ENCODE measurements at regions not wholly inside any gene's neighbourhood (a gene's known extent, or its start where the extent isn't known, plus 50 kb on each side); places are given as distances from the start of the nearest gene placed in this dataset.
"Not testable (repeated sequence)": the region's sequence is repeated elsewhere in the genome, so short reads cannot be mapped to it uniquely, and the experiment has no call there.

DNA sequence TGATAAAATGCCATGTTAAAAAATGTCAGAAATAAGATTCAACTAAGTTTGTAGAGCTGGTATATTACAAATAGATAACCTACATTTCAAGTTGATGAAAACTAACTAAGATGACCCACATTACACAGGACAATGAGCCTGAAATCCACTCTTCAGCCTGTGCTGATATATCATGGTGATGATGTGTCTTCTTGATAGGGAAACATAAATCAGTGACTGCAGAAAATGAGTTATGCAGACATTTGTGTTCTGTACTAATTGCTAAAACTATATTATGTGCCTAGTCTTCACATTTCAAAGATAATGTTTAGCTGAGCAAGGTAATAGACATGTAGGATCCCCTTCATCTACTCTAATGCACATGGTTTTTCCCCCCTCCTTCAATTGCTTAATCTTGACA lies 331.6 kb upstream of the F9 start:
- no peak for DNase-seq

DNA sequence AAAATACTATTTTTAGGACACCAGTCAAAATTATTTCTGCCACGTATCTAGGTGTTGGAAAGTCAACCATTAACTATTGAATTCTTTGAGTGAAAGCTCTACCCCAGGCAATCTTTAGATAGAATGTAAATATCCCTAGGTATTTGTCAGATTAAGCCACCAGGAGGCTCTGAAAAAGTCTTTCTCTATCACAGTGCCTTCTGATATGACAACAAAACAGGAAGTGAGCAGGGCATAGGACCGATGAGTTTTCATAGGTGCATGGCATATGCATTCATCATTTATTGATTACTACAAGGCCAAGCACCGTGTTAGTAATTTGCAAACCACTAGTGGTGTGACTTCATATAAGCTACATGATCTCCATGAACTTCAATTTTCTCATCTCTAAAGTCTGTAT lies 333.6 kb upstream of the F9 start:
- DNase-seq: no peak

DNA sequence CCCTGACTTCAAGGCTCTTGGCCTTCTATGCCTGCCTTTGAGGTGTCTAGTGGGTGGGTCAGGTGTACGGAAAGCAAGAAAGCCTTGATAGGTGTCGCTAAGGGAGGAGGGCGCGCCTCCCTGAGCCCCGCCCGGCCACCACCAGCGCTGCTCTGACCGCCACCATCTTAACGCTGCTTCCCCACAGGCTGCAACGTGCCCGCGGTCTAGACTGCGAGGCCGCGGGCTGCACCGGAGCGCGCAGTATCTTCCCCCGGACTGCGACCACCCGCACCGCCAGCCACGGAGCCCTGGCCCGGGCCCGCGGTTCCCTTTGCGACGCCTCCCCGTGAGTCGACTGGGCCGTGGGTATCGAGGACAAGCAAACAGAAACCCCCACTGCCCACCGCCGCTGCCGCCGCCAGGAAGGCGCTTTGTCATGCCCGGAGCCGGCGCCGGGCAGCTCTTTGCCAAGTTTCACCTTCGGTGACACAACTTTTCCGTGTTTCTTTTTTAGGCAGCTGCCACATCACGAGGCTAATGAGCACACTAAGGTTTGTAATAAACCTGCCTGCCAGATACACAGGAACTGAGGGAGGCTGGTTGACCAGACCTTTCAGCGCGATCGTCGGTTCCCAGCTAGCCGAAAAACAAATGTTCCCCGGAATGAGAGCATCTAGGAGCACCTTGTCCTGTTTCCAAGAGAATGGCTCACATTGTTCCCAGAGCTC lies 335.8 kb upstream of the F9 start:
- peak; percentile 11 for DNase-seq

DNA sequence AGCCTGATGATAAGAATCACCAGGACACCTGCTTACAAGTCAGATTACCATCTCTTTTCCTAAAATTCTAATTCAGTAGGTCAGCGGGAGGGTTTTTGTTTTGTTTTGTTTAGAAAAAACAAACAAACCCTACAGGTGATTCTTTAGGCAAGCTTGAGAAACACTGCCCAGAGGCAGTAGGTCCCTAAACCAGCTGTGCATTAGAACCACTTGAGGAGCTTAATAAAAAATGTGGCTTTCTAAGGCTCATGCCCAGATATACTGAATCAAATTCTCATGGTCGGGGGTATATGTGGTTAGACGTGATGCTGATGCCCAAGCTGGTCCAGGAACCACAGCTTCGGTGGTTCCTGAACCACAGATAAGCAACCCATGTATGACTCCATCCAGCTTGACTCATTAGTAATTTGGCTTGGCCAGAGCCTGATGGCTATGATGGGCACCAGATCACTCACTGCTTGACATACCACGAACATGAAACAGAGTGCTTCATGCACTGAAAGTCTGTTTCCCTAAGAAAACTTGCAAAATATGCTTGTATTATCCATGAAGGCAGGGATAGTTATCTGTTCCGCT lies 338.1 kb upstream of the F9 start:
- no peak for DNase-seq

DNA sequence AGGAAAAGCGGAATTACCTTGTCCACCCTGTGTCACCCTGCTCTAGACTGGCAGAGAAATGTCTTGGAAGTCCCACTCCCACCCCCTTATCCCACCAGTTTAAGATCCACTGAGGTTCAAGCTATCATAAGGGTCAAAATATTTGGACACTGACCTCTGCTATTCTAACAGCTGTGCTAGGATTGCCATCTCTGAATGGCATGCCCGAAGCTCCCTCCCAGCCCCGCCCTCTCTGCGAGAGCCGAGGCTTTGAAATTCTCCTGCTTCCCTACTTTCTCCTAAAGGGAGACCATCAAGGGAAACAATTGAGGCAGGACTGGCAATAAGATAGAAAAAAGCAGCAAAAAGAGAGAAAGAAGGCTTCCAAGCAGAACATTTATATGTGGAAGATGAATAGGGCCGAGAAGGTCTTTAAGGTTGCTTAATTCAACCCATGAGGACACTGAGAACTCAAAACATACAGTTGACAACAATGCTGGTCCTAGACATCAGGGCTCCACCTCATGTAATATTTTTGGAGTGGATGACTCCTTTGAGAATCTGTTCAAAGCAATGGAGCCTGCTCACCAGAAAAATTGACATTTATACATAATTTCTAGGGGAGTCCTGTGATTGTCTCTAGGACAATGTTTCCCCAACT lies 338.7 kb upstream of the F9 start:
- DNase-seq: no peak

DNA sequence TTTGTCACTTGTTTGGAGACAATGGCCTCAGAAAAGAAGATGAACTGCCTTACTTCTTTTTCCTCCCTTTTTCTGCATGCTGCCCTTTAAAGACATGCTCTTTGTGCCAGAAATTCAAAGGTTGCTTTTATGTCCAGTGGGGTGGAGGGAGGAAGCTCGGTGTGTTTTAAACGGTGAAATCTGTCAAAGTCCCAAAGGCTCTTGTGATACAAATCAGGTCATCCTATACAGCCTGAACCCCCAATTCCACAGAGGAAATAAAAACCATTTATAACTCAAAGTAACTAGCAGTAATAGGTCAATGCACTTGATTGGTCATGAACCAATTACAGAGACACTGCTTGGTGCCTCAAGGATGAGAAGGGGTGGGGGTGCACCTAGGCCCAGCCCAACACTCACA lies 339.3 kb upstream of the F9 start:
- DNase-seq: no peak

DNA sequence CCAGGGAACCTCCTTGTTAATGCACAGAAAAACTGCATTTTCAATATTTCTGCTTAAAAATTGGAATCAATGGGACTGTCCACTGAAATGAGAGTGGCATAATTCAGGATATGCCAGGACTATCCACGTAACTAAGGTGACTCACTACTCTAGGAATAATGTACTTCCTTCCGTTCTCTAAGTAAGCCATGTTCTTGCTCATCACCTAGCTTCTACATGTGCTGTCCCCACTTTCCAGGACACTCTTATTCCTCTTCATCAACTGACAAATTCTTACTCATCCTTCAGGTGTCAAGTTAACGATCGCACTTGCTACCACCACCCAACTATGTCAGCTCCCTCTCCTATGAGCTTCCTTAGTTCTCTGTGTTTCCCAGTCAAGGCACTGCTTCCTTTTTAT lies 342.8 kb upstream of the F9 start:
- no peak for DNase-seq

DNA sequence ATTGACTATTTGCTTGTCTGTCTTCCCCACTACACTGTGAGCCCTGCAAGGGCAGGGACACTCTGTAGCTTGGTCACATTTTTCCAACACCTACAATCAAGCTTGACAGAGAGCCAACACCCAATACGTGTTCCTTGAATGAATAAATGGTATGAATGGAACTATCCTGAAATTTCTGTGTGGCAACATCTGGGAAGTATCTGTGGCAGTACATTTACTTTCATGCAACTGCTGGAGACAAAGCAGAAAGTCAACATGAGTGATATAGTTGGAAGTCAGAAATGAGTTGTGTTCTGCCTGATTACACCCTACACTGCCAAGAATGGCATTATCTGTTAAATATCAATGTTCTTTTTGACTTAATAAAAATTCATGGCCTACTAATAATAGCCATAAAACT lies 343.5 kb upstream of the F9 start:
- no peak for DNase-seq

DNA sequence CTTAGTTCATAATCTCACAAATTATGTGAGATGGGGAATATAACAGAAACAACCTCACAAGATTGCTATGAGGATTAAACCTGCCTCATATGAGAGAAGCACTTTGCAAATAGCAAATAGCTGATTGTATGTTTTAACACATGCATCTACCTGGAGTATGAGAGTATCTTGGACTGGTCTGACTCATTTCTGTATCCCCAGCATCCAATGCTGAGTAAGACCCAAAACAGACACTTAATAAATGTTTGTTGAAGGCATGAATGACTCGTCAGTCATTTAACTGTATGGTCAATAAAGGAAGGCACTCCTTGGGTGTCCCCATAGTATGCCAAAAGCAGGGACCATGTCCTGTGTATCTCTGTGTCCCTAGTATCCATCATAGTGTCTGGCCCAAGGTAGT lies 350.9 kb upstream of the F9 start:
- DNase-seq: no peak

DNA sequence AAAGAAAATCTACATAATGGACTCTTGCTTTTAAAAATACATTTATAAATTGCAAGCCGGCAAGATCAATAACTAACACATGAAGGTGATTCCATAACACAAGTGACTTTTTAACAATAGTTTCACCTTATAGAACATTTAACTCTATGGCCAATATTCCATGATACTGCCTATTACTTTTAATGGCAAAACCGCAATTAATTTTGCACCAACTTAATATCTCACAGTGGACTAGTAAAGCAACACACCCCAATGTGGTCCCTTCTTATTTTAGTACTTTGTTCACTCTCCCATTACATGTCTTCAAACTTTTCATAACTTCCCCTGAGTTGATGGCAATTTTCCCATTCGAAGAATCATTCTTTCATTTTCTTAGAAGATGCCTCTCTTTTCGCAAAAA lies 351.6 kb upstream of the F9 start:
- DNase-seq: no peak

DNA sequence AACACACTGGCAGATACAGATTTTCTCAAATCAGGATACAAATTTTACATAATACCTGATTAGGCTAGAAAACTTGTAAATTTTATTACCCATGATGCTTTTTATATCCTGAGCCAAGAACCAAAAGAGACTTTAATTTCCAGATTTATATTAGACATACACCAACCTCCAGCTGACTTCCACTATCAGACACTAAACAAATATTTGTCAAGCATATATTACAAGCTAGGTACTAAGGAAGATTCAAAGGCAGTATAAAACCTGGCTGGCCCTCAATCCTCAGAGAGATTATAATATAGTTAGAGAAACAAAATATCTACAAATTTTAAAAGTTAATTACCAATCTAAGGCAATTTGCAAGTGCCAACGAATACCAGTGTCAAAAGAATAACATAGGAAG lies 357.8 kb upstream of the F9 start:
- no peak for DNase-seq

DNA sequence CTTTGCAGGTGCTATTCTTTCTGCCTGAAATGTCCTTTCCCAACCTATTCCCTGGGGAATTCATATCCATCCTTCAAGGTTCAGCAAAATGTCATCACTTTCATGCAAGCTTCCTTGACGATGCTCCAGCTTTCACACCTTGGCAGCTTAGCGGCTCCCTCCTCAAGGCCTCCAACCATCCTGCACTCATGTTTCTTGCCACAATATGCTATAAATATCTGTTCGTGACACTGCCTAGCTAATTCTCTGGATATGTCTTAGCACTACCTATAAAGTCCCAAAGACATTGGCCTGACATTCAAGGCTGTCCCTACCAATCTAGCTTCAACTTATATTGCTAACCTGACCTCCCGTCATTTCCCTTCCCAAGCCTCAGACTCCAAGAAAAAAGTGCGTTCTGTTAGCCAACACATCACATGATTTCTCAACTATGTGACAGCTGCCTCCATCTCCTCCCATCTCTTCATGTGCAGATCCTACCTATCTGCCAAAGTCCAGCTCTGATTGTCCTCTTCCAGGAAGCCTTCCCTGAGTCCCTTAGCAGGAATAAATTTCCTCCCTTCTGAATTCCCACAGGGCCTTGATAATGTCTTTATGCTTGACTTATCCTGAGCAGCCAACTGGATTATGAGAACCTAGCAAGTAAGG lies 359.9 kb upstream of the F9 start:
- no peak for DNase-seq

DNA sequence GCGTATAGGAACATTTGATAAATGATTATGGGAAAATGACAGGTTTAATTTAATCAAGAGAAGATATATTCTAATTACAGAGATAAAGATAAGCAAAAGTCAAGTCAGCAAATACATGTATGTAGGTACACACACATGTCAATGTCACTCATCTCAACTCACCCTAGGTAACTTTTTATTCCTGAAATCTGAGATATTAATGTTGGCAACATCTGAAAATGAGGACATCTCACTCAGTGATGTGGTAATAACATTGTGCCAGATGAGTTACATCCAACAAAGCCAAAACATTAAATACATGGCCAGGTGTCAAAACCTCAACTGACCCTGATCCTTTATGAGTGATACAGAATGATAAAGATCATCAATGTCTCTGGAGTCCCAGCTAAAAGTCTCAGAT lies 363.3 kb upstream of the F9 start:
- no peak for DNase-seq

DNA sequence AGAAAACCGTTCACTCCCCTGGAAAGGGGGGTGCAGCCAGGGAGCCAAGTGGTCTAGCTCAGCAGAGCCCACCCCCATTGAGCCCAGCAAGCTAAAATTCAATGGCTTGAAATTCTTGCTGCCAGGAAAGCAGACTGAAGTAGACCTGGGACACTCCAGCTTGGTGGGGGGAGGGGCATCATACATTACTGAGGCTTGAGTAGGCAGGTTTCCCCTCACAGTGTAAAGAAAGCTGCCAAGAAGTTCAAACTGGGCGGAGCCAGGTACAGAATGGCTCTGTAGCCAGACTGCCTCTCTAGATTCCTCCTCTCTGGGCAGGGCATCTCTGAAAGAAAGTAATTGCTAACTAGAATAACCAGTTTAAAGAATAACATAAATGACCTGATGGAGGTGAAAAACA lies 372.3 kb upstream of the F9 start:
- DNase-seq: no peak

DNA sequence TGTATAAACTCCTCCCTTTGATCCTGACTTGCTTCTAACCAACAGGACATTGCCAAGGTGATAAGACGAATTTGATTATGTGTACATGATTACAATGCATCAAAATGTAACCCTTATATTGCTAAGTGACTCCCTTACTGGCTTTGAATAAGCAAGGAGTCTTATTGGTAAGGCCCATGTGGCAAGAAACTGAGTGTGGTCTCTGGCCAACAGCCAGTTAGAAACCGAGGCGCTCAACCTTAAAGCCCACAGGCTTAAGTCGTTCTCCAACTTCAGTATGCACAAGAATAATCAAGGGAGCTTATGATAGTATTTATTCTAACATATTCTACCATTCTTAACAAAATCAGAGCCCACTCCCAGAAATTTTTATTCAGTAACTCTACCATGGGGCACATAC lies 374.2 kb upstream of the F9 start:
- DNase-seq: no peak

DNA sequence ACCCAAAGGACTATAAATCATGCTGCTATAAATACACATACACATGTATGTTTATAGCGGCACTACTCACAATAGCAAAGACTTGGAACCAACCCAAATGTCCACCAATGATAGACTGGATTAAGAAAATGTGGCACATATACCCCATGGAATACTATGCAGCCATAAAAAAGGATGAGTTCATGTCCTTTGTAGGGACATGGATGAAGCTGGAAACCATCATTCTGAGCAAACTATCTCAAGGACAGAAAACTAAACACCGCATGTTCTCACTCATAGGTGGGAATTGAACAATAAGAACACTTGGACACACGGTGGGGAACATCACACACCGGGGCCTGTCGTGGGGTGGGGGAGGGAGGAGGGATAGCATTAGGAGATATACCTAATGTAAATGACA lies 383.9 kb upstream of the F9 start:
- not testable (repeated sequence) for DNase-seq

DNA sequence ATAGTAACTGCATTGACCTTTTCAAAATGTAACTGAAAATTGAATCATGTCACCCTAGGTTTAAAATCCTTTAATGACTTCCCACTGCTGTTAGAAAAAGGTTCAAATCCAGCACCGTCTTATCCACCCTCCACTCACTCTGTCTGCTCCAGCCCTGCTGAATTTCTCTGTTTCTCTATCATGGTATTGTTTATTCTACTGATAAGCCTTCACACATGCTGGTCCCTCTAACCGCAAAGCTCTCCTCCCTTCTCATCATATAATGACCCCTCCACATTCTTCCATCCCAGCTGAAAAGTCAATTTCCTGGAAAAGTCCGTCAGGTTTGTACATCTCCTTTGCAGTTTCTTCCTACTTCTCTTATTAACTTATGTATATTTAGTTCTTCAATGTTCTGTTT lies 389.2 kb upstream of the F9 start:
- no peak for DNase-seq

DNA sequence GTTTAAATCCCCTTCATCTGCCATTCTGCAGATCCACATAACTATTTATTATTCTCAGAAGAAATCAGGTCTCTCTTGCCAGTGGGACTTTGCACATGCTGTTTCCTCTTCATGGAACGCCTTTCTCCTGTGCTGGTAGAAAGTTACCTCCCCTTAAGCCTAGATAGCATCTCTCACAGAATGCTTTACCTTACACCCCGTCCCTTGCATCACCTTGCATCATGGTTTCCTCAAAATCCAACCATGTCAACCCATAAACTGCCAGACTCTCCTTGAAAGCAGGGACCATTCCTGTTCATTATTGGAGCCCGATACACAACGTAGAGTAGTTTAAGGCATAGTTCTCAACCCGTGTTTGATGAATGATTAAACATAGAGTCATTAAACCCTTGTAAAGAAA lies 396.2 kb upstream of the F9 start:
- DNase-seq: no peak

DNA sequence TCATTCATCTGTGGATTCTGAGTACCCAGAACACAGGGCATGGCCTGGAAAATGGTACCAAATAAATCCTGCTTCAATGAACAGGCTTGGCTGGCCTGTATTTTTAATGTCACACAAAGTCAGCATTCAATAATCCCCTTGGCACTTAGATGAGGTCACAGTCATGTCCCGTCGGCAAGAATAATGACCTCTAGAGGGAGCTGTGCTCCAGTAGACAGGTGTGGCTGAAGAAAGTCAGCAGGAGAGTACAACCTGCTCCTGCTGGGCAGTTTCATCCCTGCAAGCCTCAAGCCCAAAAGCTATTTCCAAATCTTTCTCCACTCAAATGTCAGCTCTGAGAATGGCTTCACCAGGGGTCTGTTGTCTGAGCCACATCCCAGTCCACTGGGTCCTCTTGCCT lies 404.0 kb upstream of the F9 start:
- DNase-seq: peak; percentile 20

DNA sequence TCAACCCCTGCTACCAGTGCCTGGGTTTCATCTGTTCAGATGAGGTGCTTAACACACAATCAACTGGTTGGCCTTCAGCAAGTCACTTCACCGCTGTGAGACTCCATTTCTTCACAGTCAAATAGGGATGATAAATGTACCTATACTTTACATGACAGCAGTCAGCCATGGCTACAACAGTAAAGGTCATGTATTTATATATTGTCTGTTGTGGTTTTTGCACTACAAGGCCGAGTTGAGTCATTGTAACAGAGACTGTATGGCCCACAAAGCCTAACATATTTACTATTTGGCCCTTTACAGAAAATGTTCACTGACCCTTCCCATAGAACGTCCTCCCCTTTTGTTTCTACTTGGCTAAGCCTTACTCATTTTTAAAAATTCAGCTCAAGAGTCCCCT lies 404.6 kb upstream of the F9 start:
- no peak for DNase-seq

DNA sequence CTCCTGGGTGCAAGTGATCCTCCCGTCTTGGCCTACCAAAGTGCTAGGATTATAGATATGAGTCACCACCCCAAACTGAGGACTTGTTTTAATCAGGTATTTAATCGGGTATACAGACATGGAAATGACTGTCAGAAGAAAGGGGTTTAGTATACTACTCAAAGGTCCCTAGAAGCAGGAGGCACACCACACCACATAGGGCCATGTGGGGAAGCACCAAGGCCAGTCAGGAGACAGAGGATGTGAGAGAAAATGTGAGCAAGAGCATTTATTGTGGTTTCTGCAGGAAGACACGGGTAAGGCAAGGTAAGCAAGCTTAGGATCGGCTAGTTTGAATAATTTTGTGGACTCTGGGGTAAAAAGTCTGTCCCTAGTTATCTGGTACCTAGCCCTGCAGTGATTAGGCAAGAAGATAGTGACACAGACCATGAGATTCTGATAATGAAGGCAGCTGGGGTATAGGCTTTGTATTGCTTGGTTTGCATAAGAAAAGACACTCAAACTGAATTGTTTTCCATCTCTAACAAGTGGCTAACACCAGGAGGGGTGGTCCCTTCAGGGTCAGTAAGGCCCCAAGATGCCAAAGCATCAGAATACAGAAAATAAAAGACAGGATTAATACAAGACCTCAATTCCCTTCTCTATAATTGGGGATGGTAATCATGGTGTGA lies 408.8 kb upstream of the F9 start:
- no peak for DNase-seq

DNA sequence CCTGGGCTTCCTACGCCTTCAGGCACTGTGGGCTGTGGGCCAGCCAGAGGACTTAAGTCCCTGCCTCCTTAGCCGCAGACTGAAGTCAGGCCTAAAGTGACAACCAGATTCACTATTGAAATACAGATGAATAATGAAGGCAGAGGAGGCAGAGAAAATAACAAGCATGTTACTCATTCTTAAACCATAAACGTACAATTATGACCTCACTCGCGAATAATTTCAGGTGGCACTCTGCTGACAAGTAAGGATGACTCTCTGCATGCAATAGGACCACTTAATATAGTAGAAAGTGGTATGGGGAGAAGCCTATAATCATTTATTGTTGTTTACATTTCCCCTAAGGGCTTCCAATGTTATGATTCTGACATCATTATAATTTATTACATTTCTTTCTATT lies 409.2 kb upstream of the FGF13 start:
- DNase-seq: no peak

DNA sequence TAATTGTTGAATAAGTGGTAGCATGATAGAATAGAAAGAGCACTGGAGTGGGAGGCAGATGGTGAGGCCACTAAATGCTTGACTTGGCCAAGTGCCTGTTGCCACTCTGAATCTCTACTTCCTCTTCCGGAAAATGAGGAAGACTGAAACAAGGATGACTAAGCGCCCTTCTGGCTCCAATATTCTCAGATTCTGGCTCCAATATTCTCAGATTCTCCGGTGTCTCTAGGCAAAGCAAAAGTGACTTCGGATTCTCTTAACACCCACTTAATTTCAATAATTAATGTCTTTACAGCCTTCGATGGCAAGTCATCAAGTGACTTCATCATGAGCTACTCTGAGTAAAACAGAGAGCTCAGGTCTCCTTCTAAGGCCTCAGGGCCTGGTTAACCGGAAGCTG lies 402.2 kb upstream of the FGF13 start:
- no peak for DNase-seq

DNA sequence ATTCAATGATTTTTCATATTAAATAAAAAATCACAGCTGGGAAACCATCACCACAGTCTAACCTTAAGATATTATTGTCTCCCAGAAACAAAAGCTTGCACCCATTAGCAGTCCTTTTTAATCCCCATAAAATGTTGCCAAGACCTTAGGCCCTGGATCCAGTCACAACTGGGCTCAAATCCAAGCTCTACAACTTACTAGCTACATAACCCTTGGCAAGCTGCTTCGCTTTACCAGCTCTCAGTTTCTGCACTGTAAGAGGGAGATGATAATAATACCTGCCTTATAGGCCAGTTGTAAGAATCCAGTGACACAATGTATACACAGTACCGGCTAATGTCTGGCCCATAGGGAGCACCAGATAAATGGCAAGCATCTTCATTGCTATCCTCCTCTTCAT lies 400.9 kb upstream of the FGF13 start:
- DNase-seq: no peak
